Keratinocyte (primary cell): ENCODE measurements at regions not wholly inside any gene's neighbourhood (a gene's known extent, or its start where the extent isn't known, plus 50 kb on each side); places are given as distances from the start of the nearest gene placed in this dataset.
"Not testable (repeated sequence)": the region's sequence is repeated elsewhere in the genome, so short reads cannot be mapped to it uniquely, and the experiment has no call there.

Source experiments
- DNase-seq: peaks from one replicate; pipeline ENCODE4 v3.0.0-alpha.2; 2011; ENCODE audit warnings: low read depth, missing footprints, low spot score
- FAIRE-seq: peaks from 2 replicates; lab custom pipeline; 2011; peaks lifted over from hg19 to GRCh38; lab: Jason Lieb, UNC
- H2AFZ ChIP-seq: 2 replicates; pipeline ENCODE4 v1.6.0; 2012; ENCODE audit warnings: low read length, control low read depth, inconsistent platforms; ENCODE audit not compliant: control insufficient read depth
- H3K27ac ChIP-seq: 2 replicates; pipeline ENCODE4 v1.5.1; 2011; ENCODE audit warnings: low read length; ENCODE audit not compliant: control insufficient read depth, insufficient read depth
- H3K27me3 ChIP-seq: 3 replicates; pipeline ENCODE4 v1.6.0; 2011; ENCODE audit warnings: low read length; ENCODE audit not compliant: control insufficient read depth, insufficient read depth; ENCODE audit errors: extremely low read depth
- H3K36me3 ChIP-seq, 2 experiments: 2 replicates in 1 of 2; 3 replicates in 1 of 2; pipeline ENCODE4 v1.5.1; 2011; ENCODE audit warnings: low read length in 2 of 2, mild to moderate bottlenecking in 1 of 2; ENCODE audit not compliant: control insufficient read depth in 2 of 2, insufficient read depth in 2 of 2; ENCODE audit errors: extremely low read depth in 1 of 2
- H3K4me1 ChIP-seq: 3 replicates; pipeline ENCODE4 v1.5.1; 2011; ENCODE audit warnings: low read length; ENCODE audit not compliant: control insufficient read depth, insufficient read depth; ENCODE audit errors: extremely low read depth
- H3K4me2 ChIP-seq: 3 replicates; pipeline ENCODE4 v1.6.0; 2011; ENCODE audit warnings: low read depth, low read length; ENCODE audit not compliant: control insufficient read depth, insufficient read depth; ENCODE audit errors: extremely low read depth
- H3K4me3 ChIP-seq, 3 experiments: fragments of 200-600 bp in 1 of 3; sonication (generic) in 1 of 3; 2 replicates in 2 of 3; 3 replicates in 1 of 3; pipeline ENCODE4 v1.5.1; 2011 to 2016; ENCODE audit warnings: low read length in 3 of 3, mild to moderate bottlenecking in 3 of 3, control low read depth in 2 of 3, inconsistent platforms in 1 of 3, low read depth in 1 of 3, mixed read lengths in 1 of 3, mixed run types in 1 of 3, moderate library complexity in 1 of 3; ENCODE audit not compliant: control insufficient read depth in 2 of 3, insufficient read depth in 2 of 3; ENCODE audit errors: extremely low read depth in 1 of 3
- H3K79me2 ChIP-seq: 2 replicates; pipeline ENCODE4 v1.6.0; 2012; ENCODE audit warnings: low read length; ENCODE audit not compliant: control insufficient read depth, insufficient read depth
- H3K9ac ChIP-seq: 3 replicates; pipeline ENCODE4 v1.6.0; 2011; ENCODE audit warnings: low read length; ENCODE audit not compliant: control insufficient read depth, insufficient read depth; ENCODE audit errors: extremely low read depth
- H3K9me1 ChIP-seq: 3 replicates; pipeline ENCODE4 v1.6.0; 2011; ENCODE audit warnings: low read length; ENCODE audit not compliant: control insufficient read depth, insufficient read depth; ENCODE audit errors: extremely low read depth
- H3K9me3 ChIP-seq: 2 replicates; pipeline ENCODE4 v1.5.1; 2012; ENCODE audit warnings: low read depth, low read length; ENCODE audit not compliant: control insufficient read depth
- H4K20me1 ChIP-seq: 3 replicates; pipeline ENCODE4 v1.6.0; 2011; ENCODE audit warnings: low read length; ENCODE audit not compliant: control insufficient read depth, insufficient read depth; ENCODE audit errors: extremely low read depth
- EZH2 ChIP-seq: IDR thresholded peaks from one replicate; pipeline ENCODE4 v1.6.1; 2012; ENCODE audit warnings: inconsistent platforms, mild to moderate bottlenecking, low read length, moderate library complexity
- dilution Hi-C: fragments of 300-500 bp; cut with MboI; formaldehyde crosslinking; loops from one replicate; pipeline ENCODE4 v1.7.0; 2020; ENCODE audit warnings: low sequenced_read_pairs; ENCODE audit not compliant: extremely low pct_ligation_motif_present
- TF ChIP-seq, protein P1 (sequence below), 3 experiments: IDR thresholded peaks in 1 of 3; conservative IDR thresholded peaks in 1 of 3; optimal IDR thresholded peaks in 1 of 3; 2 replicates in 2 of 3; 3 replicates in 1 of 3; pipeline versions ENCODE3 to v1.5.1; 2011; ENCODE audit warnings: low read length in 3 of 3, mild to moderate bottlenecking in 3 of 3, moderate library complexity in 2 of 3, control low read depth in 1 of 3, inconsistent platforms in 1 of 3; ENCODE audit not compliant: insufficient read depth in 2 of 3; ENCODE audit errors: extremely low read depth in 1 of 3

DNA sequence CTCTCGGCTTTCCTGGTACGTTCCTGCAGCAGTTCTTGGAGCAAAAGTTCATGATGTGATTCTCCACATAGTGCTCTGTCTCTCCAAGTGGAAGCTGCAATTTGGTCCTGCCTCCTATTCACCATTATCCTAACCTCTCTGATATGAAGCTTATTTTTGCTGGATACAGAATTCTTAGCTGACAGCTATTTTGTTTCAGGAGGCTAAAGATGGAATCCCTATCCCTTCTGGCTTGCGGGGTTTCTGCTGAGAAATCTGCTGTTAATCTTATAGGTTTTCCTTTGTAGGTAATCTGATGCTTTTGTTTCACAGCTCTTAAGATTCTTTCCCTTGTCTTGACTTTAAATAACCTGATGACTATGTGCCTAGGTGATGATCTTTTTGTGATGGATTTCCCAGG lies 181.6 kb upstream of the VLDLR start:
- no peaks in the 10 kb centered on the region for H3K9me3 ChIP-seq
- H3K36me3 ChIP-seq, result no peaks in the 10 kb centered on the region
- no peaks in the 10 kb centered on the region for H3K27me3 ChIP-seq
- no peak for DNase-seq
- H3K9ac ChIP-seq, result no peak overlapping the region
- no peak overlapping the region for H3K4me3 ChIP-seq
- H4K20me1 ChIP-seq, result no peaks in the 10 kb centered on the region
- no peaks in the 10 kb centered on the region for H3K79me2 ChIP-seq
- no peak overlapping the region for H2AFZ ChIP-seq
- no peaks in the 10 kb centered on the region for H3K9me1 ChIP-seq
- TF ChIP-seq, protein P1, sequence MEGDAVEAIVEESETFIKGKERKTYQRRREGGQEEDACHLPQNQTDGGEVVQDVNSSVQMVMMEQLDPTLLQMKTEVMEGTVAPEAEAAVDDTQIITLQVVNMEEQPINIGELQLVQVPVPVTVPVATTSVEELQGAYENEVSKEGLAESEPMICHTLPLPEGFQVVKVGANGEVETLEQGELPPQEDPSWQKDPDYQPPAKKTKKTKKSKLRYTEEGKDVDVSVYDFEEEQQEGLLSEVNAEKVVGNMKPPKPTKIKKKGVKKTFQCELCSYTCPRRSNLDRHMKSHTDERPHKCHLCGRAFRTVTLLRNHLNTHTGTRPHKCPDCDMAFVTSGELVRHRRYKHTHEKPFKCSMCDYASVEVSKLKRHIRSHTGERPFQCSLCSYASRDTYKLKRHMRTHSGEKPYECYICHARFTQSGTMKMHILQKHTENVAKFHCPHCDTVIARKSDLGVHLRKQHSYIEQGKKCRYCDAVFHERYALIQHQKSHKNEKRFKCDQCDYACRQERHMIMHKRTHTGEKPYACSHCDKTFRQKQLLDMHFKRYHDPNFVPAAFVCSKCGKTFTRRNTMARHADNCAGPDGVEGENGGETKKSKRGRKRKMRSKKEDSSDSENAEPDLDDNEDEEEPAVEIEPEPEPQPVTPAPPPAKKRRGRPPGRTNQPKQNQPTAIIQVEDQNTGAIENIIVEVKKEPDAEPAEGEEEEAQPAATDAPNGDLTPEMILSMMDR (optimal IDR thresholded peaks at IDR 0.05 in 1 of 3, IDR thresholded peaks at IDR 0.05 in 1 of 3, conservative IDR thresholded peaks at IDR 0.05 in 1 of 3; ENCODE audit: extremely low read depth in 1 of 3, insufficient read depth in 2 of 3, low read length in 3 of 3), result no peak
- TF ChIP-seq EZH2, result no peak
- FAIRE-seq, result no peak
- no peak overlapping the region for H3K4me2 ChIP-seq
- H3K27ac ChIP-seq, result no peak overlapping the region
- dilution Hi-C loops, result no loop called here
- no peaks in the 10 kb centered on the region for H3K4me1 ChIP-seq

DNA sequence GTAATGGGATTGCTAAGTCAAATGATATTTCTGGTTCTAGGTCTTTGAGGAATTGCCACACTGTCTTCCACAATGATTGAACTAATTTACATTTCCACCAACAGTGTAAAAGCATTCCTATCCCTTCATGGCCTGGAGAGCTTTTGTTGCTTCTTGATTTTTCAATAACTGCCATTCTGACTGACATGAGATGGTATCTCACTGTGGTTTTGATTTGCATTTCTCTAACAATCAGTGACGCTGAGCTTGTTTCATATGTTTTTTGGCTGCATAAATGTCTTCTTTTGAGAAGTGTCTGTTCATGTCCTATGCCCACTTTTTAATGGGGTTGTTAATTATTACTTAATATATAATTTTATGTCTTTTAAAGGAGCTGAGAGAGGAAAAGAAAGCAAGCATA lies 177.7 kb upstream of the VLDLR start:
- H3K4me1 ChIP-seq, H2AFZ ChIP-seq, FAIRE-seq, H3K27ac ChIP-seq, H4K20me1 ChIP-seq, H3K36me3 ChIP-seq, H3K9me1 ChIP-seq, H3K4me2 ChIP-seq, H3K9ac ChIP-seq, H3K4me3 ChIP-seq, DNase-seq, H3K79me2 ChIP-seq, H3K9me3 ChIP-seq, dilution Hi-C loops, H3K27me3 ChIP-seq: not testable (repeated sequence)

DNA sequence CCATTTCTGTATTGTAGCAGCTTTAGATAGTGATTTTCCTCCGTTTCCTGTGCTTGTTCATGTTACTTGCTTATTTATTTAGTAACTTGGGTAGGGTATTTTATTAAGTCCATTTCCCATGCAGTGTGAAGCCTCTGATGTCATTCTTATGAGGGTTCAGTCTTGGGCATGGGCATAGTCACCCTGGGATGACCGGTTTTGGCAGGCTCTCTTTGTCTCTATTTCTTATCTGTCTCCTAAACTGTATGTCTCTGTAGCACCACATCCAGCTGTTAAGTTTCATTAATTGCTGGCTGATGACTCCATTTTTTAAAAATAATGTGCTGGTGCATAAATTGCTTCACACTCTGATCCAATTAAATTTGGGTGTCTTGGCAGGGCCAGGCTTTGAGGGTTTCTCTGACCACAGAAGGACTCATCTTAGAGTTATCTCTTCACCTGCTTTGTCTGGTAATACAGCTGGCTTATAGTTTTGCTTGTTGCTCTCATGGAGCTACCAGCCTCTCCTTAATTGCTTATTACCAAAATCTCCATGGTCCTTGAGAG lies 173.3 kb upstream of the VLDLR start:
- H3K4me3 ChIP-seq, result no peak overlapping the region
- FAIRE-seq, result no peak
- H3K79me2 ChIP-seq, result no peaks in the 10 kb centered on the region
- no peaks in the 10 kb centered on the region for H3K27me3 ChIP-seq
- no peaks in the 10 kb centered on the region for H3K9me3 ChIP-seq
- H3K27ac ChIP-seq, result no peak overlapping the region
- no peaks in the 10 kb centered on the region for H4K20me1 ChIP-seq
- no peak for DNase-seq
- H3K9me1 ChIP-seq, result no peaks in the 10 kb centered on the region
- no peak overlapping the region for H3K4me2 ChIP-seq
- no peak overlapping the region for H2AFZ ChIP-seq
- H3K9ac ChIP-seq, result no peak overlapping the region
- H3K4me1 ChIP-seq, result no peaks in the 10 kb centered on the region
- dilution Hi-C loops, result no loop called here
- H3K36me3 ChIP-seq, result no peaks in the 10 kb centered on the region
- no peak for TF ChIP-seq EZH2
